Activated naive CD4-positive, alpha-beta T cell treated with anti-CD3 and anti-CD28 coated beads, Interleukin-2, amount 50 U/mL, for 16 hours (primary cell): ENCODE measurements at regions not wholly inside any gene's neighbourhood (a gene's known extent, or its start where the extent isn't known, plus 50 kb on each side); places are given as distances from the start of the nearest gene placed in this dataset.

Experiments used
- DNase-seq: peaks from one replicate; pipeline ENCODE4 v3.0.0-alpha.2; 2020

- no peak for DNase-seq
These were observed 136.8 kb downstream of the ASB1 start for GRCh38 chr2:238563551-238563950.

DNA sequence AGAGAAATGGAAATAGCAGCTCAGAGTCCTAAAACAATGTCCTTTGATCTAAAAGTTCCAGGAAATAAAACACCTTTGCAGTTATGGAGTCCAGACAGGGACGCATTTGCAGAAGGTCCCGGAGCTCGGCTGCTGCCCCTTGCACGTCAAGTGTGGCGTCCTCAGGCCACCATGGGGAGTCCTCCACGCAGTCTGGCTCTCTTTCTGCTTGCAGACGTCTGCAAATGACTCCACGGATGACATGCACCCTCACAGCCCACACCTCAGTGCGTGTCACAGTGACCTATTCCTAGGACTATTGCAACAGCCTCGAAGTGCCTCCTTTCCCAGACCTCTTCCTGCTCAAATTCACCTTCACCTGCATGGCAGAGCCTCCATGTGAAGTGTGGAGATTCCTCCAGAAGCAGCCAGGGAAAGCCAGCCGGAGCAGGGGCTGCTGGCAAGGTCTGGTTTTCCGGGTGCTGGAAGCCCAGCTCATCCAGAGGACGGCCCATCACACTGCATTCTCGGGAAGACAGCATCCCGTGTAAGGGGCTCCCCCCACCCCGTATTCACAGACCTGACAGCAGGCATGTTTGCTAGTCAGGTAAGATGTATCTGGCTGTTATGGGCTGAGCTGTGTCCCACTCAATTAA, 137.7 kb downstream of the ASB1 start:
- no peak for DNase-seq

- no peak for DNase-seq
These were observed 138.3 kb downstream of the ASB1 start for GRCh38 chr2:238565031-238565430.

- no peak for DNase-seq
These were observed 139.4 kb downstream of the ASB1 start for GRCh38 chr2:238566001-238566645.

DNA sequence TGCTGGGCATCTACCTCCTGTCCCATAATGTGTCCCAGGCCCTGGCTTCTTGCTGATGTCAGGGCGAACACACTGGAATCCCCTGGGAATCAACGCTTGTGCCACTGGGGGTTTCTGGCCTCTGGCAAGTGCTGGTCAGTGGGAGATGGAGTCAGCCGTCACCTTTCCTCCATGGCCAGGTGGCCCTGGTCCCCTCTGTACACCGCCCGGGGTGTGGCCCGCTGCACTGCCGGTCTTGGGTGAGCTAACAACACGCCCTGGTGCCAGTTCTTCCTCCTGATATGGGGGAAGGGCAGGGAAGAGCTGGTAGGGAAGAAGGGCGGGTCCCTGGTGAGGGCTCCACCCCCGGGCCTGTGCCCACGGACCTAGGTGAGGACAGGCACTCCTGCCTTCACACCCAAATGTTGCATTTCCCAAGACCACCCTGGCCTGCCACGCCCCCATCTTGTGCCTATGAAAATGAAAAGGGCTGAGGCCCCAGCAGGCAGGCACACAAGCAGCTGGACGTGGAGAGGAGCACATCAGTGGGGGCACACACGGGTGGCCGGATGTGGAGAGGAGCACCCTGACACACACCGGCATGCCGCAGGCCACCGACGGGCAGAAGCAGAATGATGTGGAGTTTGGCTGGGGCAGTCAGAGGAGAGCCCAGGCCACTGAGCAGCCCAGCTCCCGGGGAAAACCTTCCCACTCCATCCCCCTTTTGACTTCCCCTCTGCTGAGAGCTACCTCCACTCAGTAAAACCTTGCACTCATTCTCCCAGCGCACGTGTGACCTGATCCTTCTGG, 140.5 kb downstream of the ASB1 start:
- DNase-seq, result no peak

DNA sequence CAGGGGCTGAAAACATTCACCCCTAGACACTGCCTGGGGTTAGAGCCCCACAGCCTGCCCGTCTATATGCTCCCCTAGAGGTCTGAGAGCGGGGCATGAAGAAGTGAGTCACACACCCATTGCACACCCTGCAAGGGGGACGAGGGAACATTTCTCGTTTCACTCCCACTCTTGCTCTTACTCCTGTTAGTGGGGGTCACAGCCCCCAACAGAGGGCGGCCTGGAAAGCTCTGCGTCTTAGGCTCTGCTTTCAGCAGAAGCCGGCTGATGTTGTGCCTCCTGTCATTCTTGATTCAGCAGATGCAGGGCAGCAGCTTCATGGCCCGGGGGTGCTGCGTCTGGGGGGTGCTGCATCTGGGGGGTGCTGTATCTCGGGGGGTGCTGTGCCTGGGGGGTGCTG, 141.3 kb downstream of the ASB1 start:
- no peak for DNase-seq

DNA sequence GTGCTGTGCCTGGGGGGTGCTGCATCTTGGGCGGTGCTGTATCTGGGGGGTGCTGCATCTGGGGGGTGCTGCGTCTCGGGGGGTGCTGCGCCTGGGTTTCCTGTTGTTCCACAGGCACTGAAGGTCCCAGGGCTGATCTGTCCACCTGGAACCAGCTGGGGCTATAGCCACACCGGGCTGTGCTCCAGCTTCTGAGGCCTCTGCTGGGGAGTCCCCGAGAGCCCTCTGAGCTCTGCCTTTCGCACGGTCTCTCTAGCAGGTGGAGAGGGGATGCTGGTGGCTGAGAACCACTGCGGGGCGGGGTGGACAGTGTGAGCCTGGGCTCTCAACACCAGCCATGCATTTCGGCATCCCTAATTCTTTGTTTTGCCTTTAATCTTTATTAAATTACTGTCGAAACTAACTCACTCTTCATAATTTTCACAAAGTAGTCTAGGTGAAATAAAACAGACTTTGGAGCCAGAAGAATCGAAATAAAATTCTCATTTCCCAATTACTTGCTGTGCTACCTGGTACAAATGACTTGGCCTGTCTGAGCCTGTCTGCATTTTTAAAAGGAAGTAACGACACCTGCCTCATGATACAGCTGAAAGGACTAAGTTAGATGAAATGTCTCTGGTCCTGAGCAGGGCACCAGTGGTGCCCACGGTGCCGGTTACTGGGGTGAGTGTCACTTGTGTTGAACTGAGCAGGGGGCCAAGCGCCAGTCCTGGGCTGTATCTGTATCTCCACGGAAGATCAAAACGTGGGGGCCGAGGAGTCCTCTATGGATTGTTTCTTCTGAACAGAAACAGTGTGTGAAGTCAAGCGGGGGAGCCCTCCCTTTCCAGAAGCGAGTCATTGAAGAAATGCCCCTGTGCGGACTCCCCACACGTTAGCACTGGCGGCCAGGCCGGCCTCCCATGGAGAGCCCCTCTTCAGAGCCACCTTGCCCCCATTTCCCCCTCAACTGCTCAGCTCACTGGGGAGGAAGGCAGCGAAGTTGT, 142.0 kb downstream of the ASB1 start:
- DNase-seq, result no peak

GRCh38 chr2:238569507-238570195, 142.9 kb downstream of the ASB1 start:
- no peak for DNase-seq

GRCh38 chr2:238570391-238570790, 143.7 kb downstream of the ASB1 start:
- no peak for DNase-seq

DNA sequence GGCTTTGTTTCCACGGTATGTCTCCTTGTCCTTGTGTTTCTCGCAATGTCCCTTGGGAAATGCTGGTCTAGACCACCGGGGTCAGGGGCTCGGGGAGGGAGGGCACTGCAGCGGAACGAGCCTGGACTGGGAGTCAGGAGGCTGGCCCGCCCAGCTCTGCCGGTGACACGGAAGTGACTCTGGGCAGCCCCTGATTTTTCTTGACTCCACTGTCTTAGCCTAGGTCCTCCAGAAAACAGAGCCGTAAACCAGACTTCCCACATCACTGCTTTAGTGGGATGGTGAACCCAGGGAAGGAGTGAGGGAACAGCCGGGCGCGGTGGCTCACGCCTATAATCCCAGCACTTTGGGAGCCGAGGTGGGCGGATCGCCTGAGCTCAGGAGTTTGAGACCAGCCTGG, 144.2 kb downstream of the ASB1 start:
- no peak for DNase-seq

DNA sequence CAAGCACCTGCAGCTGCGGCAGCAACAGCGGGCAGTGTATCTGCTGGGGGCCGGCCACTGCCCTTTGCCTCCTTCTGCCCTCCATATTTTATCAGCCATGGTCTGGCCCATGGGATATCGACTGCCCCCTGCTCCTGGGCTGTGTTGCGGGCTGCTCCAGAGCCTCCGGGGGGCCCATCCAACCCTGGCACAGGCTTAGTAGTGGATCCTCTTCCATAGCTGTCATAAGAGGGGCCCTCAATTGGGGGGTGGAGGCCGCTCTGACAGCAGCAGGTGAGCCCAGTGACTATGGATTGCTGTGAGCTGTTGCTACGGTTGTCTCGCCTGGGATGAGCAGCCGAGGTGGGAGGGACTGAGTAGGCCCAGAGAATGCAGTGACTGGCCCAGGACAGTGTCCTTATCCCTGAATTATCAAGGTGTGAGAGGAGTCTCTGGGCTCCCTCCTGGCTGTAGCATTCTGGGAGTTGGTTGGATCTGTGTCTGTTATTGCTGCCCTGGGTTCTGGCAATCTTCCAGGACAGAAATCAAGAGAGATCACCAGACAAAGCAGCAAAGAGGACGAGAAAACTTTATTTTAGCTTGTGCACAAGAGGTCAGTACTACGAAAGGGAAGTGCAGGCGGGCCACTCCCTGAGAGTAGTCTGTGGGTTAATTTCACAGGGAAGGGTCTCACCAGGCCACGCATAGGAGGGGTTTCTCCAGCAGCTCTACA, 145.1 kb downstream of the ASB1 start:
- no peak for DNase-seq

DNA sequence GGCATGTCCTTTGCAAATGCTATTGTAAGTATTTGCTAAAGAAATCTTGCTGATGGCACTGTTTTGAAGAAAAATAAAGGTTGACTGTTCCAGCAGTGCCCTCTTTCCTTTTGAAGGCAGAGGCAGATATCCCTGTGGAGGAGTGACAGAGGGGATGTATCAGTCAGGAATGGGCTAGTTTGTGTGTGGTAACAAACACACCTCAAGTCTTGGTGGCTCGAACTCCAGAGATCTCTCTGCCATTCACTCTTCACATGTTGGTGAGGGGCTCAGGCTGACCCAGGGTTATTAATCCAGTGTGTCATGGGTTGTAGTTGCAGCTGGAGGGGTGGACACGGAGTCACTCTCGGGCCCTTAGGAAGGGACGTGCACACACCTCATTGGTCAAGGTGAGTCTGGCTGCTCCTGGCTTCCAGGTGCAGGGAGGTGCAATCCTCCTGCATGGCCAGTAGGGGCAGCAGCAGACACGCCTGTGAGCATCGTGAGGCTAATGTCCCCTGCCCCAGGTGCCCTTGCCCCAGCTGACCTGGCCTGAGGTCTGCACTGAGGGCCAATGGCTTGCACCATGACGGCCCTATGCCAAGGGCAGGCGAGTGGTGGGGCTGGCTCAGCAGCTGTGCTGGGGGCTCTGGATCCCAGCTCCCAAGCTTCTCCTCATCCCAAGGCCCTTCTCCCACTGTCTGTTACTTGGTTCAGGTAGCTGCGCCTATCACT, 146.5 kb downstream of the ASB1 start:
- DNase-seq, result no peak

- no peak for DNase-seq
These were observed 147.2 kb downstream of the ASB1 start for GRCh38 chr2:238573916-238574315.

- no peak for DNase-seq
These were observed 148.0 kb downstream of the ASB1 start for GRCh38 chr2:238574490-238575271.

DNA sequence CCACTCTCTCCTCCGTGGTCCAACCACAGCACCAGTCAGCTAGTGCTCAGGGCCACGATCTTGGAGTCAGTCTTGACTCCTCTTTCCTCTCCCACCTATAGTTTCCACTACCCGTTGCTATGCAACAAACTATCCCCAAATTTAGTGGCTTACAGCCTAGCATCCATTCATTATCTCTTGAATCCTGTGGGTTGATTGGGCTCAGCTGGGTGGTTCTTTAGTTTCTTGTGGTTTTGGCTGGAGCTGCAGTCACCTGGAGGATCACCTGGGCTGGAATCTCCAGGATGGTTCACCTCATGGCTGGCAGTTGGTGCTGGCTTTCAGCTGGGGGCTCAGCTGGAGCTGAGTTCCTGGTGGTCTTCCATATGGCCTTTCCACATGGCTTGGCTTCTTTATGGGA, 149.9 kb downstream of the ASB1 start:
- no peak for DNase-seq

DNA sequence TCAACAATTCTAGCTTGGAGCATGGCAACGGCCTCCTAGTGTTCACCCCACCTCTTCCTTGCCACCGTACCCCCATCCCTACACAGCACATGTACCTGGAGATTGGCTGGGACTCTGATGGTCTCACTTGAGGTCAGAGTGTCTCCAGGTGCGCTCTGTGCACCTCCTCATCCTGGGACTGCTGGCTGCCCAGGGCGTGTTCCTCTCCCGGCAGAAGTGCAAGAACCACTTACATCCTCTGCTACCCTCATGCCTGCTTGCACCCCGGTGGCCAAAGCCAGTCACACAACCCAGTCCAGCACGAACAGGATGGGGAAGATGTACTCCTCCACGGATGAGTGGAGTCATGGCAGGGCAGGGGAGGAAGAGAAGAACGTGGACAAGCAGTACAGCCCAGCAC, 151.5 kb downstream of the ASB1 start:
- no peak for DNase-seq

DNA sequence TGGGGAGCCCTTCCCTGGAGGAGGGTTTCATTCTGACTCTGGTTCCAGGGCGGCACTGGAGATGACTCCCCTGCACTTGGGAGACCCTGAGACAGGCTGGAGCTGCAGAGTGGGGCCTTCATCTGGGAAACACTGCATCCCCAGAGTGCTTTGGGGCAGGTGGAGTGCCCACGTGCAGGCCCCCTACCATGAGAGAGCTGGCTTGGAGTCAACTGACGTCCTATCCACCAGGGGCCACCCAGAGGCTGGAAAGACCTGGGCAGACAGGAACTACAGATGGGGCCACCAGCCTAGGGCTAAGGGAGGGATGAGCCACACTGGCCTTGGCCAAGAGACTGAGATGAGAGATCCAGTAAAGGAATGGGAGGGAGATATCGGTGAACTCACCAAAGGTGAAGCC, 153.8 kb downstream of the ASB1 start:
- DNase-seq, result no peak

DNA sequence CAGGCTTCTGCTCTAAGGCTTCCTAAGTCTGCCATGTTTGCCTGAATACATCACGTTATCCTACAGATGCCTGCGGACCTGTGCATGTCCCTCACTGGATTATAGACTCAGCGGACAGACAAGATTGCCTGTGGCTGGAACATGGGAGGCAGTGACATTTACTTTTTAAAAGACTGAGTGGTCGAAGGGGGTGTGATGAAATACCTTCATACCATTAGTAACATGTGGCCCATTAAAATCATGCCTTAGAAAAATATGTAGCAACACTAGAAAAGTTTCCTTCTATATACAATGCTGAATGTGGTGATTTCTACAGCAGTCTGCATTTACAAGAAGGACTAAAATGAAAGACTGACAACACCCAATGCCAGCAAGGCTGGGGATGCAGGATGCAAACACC, 154.4 kb downstream of the ASB1 start:
- DNase-seq, result no peak

- DNase-seq, result no peak
These were observed 155.4 kb downstream of the ASB1 start for GRCh38 chr2:238582159-238582558.

GRCh38 chr2:238584617-238585016, 157.9 kb downstream of the ASB1 start:
- no peak for DNase-seq
